ENCODE measurements at regions not wholly inside any gene's neighbourhood (a gene's known extent, or its start where the extent isn't known, plus 50 kb on each side); places are given as distances from the start of the nearest gene placed in this dataset.

DNA sequence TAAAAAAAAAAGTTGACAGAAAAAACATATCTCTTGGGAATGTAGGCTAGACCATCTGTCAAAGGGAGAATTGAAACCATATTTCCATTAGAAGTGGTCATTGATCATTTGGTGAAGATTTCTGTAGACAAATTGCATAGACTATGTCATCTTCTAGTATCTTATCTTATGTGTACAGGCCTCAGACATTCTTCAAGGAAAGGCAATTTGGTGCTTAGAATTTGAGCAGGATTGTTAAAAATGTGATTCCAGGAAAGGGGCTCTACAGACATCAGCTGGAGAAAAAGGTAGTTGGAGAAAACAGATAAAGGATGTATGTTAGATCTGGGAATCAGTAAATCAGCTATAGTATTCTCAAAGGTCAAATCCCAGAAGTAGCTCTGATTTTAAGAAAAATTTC lies 627.1 kb downstream of the TMTC2 start:
- no peak for TF ChIP-seq RAD21 (conservative IDR thresholded peaks at IDR 0.05 in 1 of 2, IDR thresholded peaks at IDR 0.05 in 1 of 2)
- TF ChIP-seq ZFP36 (IDR thresholded peaks at IDR 0.05; ENCODE audit: borderline replicate concordance, partially characterized antibody) = no peak
- TF ChIP-seq EP300 (IDR thresholded peaks at IDR 0.05) = no peak
- no peak for TF ChIP-seq POLR2A (IDR thresholded peaks at IDR 0.05; ENCODE audit: low read length)
- TF ChIP-seq BHLHE40 (IDR thresholded peaks at IDR 0.05; ENCODE audit: low read depth, low read length) = no peak
- TF ChIP-seq, protein P1, sequence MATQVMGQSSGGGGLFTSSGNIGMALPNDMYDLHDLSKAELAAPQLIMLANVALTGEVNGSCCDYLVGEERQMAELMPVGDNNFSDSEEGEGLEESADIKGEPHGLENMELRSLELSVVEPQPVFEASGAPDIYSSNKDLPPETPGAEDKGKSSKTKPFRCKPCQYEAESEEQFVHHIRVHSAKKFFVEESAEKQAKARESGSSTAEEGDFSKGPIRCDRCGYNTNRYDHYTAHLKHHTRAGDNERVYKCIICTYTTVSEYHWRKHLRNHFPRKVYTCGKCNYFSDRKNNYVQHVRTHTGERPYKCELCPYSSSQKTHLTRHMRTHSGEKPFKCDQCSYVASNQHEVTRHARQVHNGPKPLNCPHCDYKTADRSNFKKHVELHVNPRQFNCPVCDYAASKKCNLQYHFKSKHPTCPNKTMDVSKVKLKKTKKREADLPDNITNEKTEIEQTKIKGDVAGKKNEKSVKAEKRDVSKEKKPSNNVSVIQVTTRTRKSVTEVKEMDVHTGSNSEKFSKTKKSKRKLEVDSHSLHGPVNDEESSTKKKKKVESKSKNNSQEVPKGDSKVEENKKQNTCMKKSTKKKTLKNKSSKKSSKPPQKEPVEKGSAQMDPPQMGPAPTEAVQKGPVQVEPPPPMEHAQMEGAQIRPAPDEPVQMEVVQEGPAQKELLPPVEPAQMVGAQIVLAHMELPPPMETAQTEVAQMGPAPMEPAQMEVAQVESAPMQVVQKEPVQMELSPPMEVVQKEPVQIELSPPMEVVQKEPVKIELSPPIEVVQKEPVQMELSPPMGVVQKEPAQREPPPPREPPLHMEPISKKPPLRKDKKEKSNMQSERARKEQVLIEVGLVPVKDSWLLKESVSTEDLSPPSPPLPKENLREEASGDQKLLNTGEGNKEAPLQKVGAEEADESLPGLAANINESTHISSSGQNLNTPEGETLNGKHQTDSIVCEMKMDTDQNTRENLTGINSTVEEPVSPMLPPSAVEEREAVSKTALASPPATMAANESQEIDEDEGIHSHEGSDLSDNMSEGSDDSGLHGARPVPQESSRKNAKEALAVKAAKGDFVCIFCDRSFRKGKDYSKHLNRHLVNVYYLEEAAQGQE (IDR thresholded peaks at IDR 0.05) = no peak
- TF ChIP-seq CTCF (IDR thresholded peaks at IDR 0.05) = no peak

Data from A549 (cell line).